Activated CD8-positive, alpha-beta memory T cell treated with anti-CD3 and anti-CD28 coated beads, Interleukin-2, amount 10 ng/mL, durations not matched to agents 7 days and 5 days (primary cell): ENCODE measurements at regions not wholly inside any gene's neighbourhood (a gene's known extent, or its start where the extent isn't known, plus 50 kb on each side); places are given as distances from the start of the nearest gene placed in this dataset.
A peak's percentile ranks its signal among the peaks of the same experiment; 100 is the strongest.
"Not testable (repeated sequence)": the region's sequence is repeated elsewhere in the genome, so short reads cannot be mapped to it uniquely, and the experiment has no call there.

ENCODE experiments used
- ATAC-seq: fragments of 150-1000 bp; cut with Tn5 transposase; one replicate; pipeline ENCODE4 v1.10.0; 2021; ENCODE audit warnings: moderate library complexity
- CTCF ChIA-PET: fragments of 350-600 bp; sonication (Branson Sonifier 250); formaldehyde crosslinking; loops from one replicate; lab custom pipeline; 2021; ENCODE audit warnings: antibody characterized with exemption; lab: Charles Lee
- DNase-seq: peaks from one replicate; pipeline ENCODE4 v3.0.0-alpha.2; 2020
- H3K27ac Mint-ChIP-seq: one replicate; pipeline ENCODE4 v1.8.0; 2021; ENCODE audit warnings: mild to moderate bottlenecking, mixed read lengths
- H3K27me3 Mint-ChIP-seq: one replicate; pipeline ENCODE4 v1.8.0; 2021; ENCODE audit warnings: mixed read lengths
- H3K36me3 Mint-ChIP-seq: one replicate; pipeline ENCODE4 v1.8.0; 2021; ENCODE audit warnings: mild to moderate bottlenecking, mixed read lengths
- H3K4me1 Mint-ChIP-seq: one replicate; pipeline ENCODE4 v1.8.0; 2021; ENCODE audit warnings: mixed read lengths
- H3K4me3 Mint-ChIP-seq: one replicate; pipeline ENCODE4 v1.8.0; 2021; ENCODE audit warnings: mild to moderate bottlenecking, moderate library complexity, mixed read lengths
- H3K9me3 Mint-ChIP-seq: one replicate; pipeline ENCODE4 v1.8.0; 2022; ENCODE audit warnings: low read depth, mixed read lengths

DNA sequence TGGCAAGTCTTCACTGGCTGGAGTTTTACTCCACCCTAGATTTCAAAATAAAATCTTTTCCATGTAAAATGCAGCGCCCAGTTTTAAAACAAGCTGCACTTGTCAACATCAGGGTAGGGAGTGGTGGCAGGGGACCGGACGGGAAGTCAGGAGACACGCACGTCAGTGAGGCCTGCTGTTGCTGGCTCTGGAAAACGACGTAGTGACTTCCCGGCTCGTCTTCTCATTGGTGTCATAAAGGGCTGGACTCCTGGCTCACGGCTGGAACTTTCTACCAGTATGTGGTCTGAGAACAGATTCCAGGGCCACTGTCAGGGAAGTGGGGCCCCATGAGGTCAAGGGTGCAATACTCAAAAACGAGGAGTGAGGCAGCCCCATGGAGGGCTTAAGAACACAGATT is 64.2 kb upstream of the FOXN3 start:
- H3K36me3 Mint-ChIP-seq = peaks cover 12% of the 10 kb centered on the region
- no peaks in the 10 kb centered on the region for H3K27me3 Mint-ChIP-seq
- no peak for DNase-seq
- H3K4me1 Mint-ChIP-seq = peaks cover 17% of the 10 kb centered on the region
- no peaks in the 10 kb centered on the region for H3K9me3 Mint-ChIP-seq
- no peak overlapping the region for H3K4me3 Mint-ChIP-seq
- no peak for ATAC-seq
- no peak overlapping the region for H3K27ac Mint-ChIP-seq
- CTCF ChIA-PET = no interaction called here

DNA sequence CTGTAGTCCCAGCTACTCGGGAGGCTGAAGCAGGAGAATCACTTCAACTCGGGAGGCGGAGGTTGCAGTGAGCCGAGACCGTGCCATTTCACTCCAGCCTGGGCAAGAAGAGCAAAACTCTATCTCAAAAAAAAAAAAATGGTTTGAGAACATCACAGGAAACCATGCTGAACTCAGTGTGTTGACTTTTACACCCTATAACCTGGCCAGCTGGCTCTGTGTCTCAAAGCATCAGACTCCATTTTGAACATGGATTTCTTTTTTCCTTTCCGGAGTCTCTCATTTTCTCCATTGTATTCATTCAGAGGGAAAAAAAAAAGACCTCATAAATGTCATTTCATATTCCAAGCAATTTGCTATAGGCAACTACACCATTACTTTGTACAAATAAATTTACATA is 63.2 kb upstream of the FOXN3 start:
- H3K9me3 Mint-ChIP-seq = no peaks in the 10 kb centered on the region
- ATAC-seq (no peak), DNase-seq (no peak)
- no peaks in the 10 kb centered on the region for H3K27me3 Mint-ChIP-seq
- H3K4me1 Mint-ChIP-seq = peaks cover 10% of the 10 kb centered on the region
- peaks cover 9% of the 10 kb centered on the region for H3K36me3 Mint-ChIP-seq
- no peak overlapping the region for H3K4me3 Mint-ChIP-seq
- H3K27ac Mint-ChIP-seq = no peak overlapping the region
- CTCF ChIA-PET = interaction anchor here (1.5 kb wide), 1 partner anchor 23 kb away, joined by 3 read pairs; no protein-coding TSS in a partner anchor

DNA sequence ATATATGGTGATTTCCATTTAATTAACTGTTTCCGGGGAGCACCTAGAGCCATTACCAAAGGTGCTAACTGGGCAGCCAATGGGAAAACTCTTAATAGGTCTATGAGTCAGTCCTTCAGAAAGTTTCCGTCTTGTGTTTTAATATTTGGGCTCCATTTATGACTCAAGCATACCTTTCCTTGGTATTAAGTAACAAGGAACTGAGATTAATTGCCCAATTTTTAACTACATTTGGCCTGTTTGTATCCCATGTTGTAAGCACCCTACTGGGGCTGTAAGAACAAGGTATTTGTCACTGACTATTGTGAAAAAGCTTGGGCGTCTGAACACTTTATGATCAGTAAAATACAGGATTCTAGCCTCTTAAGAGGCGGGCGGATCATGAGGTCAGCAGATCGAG is 62.8 kb upstream of the FOXN3 start:
- no peaks in the 10 kb centered on the region for H3K27me3 Mint-ChIP-seq

DNA sequence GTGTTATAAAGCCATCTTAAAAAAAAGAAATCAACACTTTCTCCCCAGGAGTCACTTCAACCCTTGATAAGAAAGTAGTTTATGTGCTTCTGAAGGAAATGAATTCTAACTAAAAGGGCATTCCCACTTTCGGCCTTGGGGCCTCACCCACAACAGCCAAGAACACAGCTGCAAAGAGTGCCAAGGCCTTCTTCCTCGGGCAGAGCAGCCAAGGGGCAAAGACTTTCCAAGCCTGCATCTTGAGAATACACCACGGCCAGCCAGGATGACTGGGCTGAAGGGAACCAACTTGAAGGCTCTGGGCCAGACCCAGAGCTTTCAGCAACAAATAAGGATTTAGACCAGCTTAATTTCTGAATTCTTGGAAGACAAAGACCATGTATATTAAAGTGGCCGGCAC is 60.4 kb upstream of the FOXN3 start:
- no peak overlapping the region for H3K27ac Mint-ChIP-seq
- no peaks in the 10 kb centered on the region for H3K9me3 Mint-ChIP-seq
- H3K27me3 Mint-ChIP-seq = no peaks in the 10 kb centered on the region

More for the DNA sequence above, 62.8 kb upstream of the FOXN3 start:
- DNase-seq (no peak), ATAC-seq (no peak)
- H3K36me3 Mint-ChIP-seq = peaks cover 9% of the 10 kb centered on the region
- no peak overlapping the region for H3K4me3 Mint-ChIP-seq
- no peak overlapping the region for H3K27ac Mint-ChIP-seq
- H3K4me1 Mint-ChIP-seq = peaks cover 6% of the 10 kb centered on the region
- H3K9me3 Mint-ChIP-seq = no peaks in the 10 kb centered on the region
- CTCF ChIA-PET = interaction anchor here (0.8 to 1.5 kb wide), 2 partner anchors 20 to 23 kb away, joined by 3 read pairs; no protein-coding TSS in a partner anchor

GRCh38 chr14:89476354-89476896 is 59.4 kb upstream of the FOXN3 start:
- ATAC-seq (no peak), DNase-seq (no peak)
- no peaks in the 10 kb centered on the region for H3K4me1 Mint-ChIP-seq
- H3K4me3 Mint-ChIP-seq = no peak overlapping the region
- no peaks in the 10 kb centered on the region for H3K9me3 Mint-ChIP-seq
- H3K36me3 Mint-ChIP-seq = peaks cover 6% of the 10 kb centered on the region
- no peaks in the 10 kb centered on the region for H3K27me3 Mint-ChIP-seq
- H3K27ac Mint-ChIP-seq = no peak overlapping the region
- CTCF ChIA-PET = interaction anchor here (0.6 kb wide), 1 partner anchor 128 kb away, joined by 3 read pairs; no protein-coding TSS in a partner anchor

More for the DNA sequence above, 60.4 kb upstream of the FOXN3 start:
- Mint-ChIP-seq H3K36me3 (peaks cover 6% of the 10 kb centered on the region), H3K4me3 (no peak overlapping the region), H3K4me1 (no peaks in the 10 kb centered on the region)
- DNase-seq = no peak
- ATAC-seq = no peak
- CTCF ChIA-PET = no interaction called here

GRCh38 chr14:89474464-89474863 is 57.4 kb upstream of the FOXN3 start:
- H3K27ac Mint-ChIP-seq = no peak overlapping the region
- peaks cover 6% of the 10 kb centered on the region for H3K36me3 Mint-ChIP-seq
- CTCF ChIA-PET = no interaction called here
- no peaks in the 10 kb centered on the region for H3K9me3 Mint-ChIP-seq
- H3K4me1 Mint-ChIP-seq = no peaks in the 10 kb centered on the region
- no peak overlapping the region for H3K4me3 Mint-ChIP-seq
- ATAC-seq (no peak), DNase-seq (no peak)
- no peaks in the 10 kb centered on the region for H3K27me3 Mint-ChIP-seq

DNA sequence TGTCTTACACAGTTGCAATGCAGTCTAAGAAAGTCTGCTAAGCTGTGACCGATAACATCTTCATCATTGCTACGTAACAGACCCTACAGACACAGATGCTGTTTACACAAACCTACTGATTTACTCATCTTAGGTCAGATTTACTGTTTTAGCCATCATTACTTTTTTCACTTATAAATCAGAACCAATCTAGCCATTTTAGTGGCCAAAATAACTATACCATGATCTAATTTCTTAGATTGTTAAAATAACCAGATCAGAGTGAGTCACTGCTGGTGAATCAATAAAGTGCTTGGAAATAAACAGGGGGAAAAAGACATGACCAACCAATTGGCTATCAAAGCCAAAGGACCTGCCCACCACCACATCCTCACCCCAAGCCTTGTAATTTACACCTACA is 57.0 kb upstream of the FOXN3 start:
- no peak overlapping the region for H3K27ac Mint-ChIP-seq
- DNase-seq = no peak
- H3K9me3 Mint-ChIP-seq = no peaks in the 10 kb centered on the region
- no peak overlapping the region for H3K4me3 Mint-ChIP-seq
- CTCF ChIA-PET = no interaction called here
- H3K27me3 Mint-ChIP-seq = no peaks in the 10 kb centered on the region
- no peak for ATAC-seq
- H3K4me1 Mint-ChIP-seq = no peaks in the 10 kb centered on the region
- H3K36me3 Mint-ChIP-seq = peaks cover 6% of the 10 kb centered on the region

DNA sequence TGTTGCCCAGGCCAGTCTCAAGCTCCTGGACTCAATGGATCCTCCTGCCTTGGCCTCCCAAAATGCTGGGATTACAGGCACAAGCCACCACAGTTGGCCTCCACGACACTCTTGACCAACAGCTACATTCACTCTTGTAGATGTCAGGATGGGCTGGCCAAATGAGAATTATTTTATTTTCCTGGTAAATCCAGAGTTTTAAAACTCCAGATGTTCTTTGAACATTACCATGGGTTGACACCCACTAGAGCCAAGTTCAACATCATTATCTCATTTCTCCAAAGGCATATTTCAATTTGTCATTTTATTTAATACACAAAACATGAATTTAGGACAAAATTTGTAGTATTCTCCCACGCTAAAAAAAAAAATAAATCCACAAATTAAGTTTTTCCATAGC is 56.5 kb upstream of the FOXN3 start:
- H3K4me1 Mint-ChIP-seq = peaks cover 3% of the 10 kb centered on the region
- CTCF ChIA-PET = no interaction called here

GRCh38 chr14:89470401-89470800 is 53.4 kb upstream of the FOXN3 start:
- Mint-ChIP-seq H3K4me1 (peaks cover 31% of the 10 kb centered on the region), H3K4me3 (no peak overlapping the region), H3K9me3 (peaks cover 2% of the 10 kb centered on the region), H3K36me3 (peaks cover 11% of the 10 kb centered on the region), H3K27me3 (no peaks in the 10 kb centered on the region), H3K27ac (no peak overlapping the region)
- ATAC-seq (no peak), DNase-seq (no peak)
- CTCF ChIA-PET = interaction anchor here (1.5 kb wide), 1 partner anchor 12 kb away, joined by 5 read pairs; no protein-coding TSS in a partner anchor

More for the DNA sequence above, 56.5 kb upstream of the FOXN3 start:
- Mint-ChIP-seq H3K9me3 (no peaks in the 10 kb centered on the region), H3K27ac (no peak overlapping the region), H3K27me3 (no peaks in the 10 kb centered on the region), H3K36me3 (peaks cover 4% of the 10 kb centered on the region), H3K4me3 (no peak overlapping the region)
- DNase-seq (no peak), ATAC-seq (no peak)

GRCh38 chr14:89469210-89470198 is 52.5 kb upstream of the FOXN3 start:
- Mint-ChIP-seq H3K27me3 (no peaks in the 10 kb centered on the region), H3K4me3 (no peak overlapping the region), H3K36me3 (peaks cover 17% of the 10 kb centered on the region), H3K27ac (peak overlapping the region; percentile 15), H3K4me1 (peaks cover 33% of the 10 kb centered on the region), H3K9me3 (peaks cover 2% of the 10 kb centered on the region)
- CTCF ChIA-PET = interaction anchor here (1.5 kb wide), 1 partner anchor 11 kb away, joined by 5 read pairs; no protein-coding TSS in a partner anchor
- ATAC-seq = no peak
- no peak for DNase-seq

DNA sequence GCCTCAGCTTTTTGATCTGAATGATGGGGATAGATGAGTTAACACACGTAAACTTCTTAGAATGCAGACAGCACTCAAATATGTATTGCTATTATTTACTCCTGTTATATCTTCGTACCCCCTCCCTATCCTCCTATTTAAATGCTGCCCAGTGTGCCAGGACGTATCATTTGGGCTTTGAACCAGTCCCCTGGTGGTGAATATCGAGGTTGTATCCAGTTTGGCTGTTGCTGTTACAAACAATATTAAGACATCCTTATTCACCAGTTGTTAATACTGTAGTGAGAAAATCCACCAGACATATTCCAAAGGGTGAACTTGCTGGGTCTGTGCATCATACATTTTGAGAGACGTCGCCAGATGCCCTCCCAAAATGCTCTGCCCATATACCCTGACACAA is 51.5 kb upstream of the FOXN3 start:
- no peaks in the 10 kb centered on the region for H3K27me3 Mint-ChIP-seq
- no peak overlapping the region for H3K4me3 Mint-ChIP-seq
- DNase-seq = no peak
- no peak for ATAC-seq
- CTCF ChIA-PET = interaction anchor here (1.8 kb wide), 1 partner anchor 36 kb away, joined by 4 read pairs; no protein-coding TSS in a partner anchor
- H3K27ac Mint-ChIP-seq = no peak overlapping the region
- H3K36me3 Mint-ChIP-seq = peaks cover 19% of the 10 kb centered on the region
- H3K9me3 Mint-ChIP-seq = peaks cover 2% of the 10 kb centered on the region
- peaks cover 35% of the 10 kb centered on the region for H3K4me1 Mint-ChIP-seq

GRCh38 chr14:89468030-89468429 is 51.0 kb upstream of the FOXN3 start:
- peaks cover 35% of the 10 kb centered on the region for H3K4me1 Mint-ChIP-seq
- DNase-seq, H3K4me3 Mint-ChIP-seq, H3K27me3 Mint-ChIP-seq, ATAC-seq, H3K27ac Mint-ChIP-seq, H3K9me3 Mint-ChIP-seq: not testable (repeated sequence)
- H3K36me3 Mint-ChIP-seq = peaks cover 17% of the 10 kb centered on the region
- CTCF ChIA-PET = interaction anchor here (1.0 to 1.9 kb wide), 4 partner anchors 17 to 42 kb away, joined by 3 to 7 read pairs (median 4); no protein-coding TSS in a partner anchor

DNA sequence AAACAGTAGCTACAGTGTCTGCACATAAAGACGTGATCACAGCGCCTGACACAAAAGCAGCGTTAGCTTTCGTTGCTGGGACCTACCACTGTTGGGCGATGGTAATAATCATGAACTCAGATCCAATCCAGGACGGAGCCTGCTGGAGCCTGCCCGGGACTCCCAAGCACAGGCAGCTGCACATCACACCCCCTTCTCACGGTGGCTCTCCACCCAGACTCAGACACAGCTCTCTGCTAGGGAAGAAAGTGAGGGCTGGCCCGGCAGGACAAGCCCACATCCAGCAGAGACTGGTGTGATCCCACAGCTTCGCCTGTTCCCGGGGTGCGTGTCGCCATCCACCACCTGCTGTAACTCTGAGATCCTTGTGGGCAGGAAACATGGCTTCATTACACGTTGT is 49.9 kb upstream of the FOXN3 start:
- no peak overlapping the region for H3K4me3 Mint-ChIP-seq
- peaks cover 35% of the 10 kb centered on the region for H3K4me1 Mint-ChIP-seq

More for the DNA sequence above, 49.9 kb upstream of the FOXN3 start:
- DNase-seq = peak; percentile 41
- Mint-ChIP-seq H3K27ac (peak overlapping the region; percentile 85), H3K9me3 (peaks cover 2% of the 10 kb centered on the region), H3K36me3 (peaks cover 17% of the 10 kb centered on the region), H3K27me3 (no peaks in the 10 kb centered on the region)
- CTCF ChIA-PET = interaction anchor here (1.0 to 1.9 kb wide), 6 partner anchors 18 to 43 kb away, joined by 3 to 7 read pairs (median 4); no protein-coding TSS in a partner anchor
- peak; percentile 9 for ATAC-seq
